Brain pericyte (primary cell): ENCODE measurements at regions not wholly inside any gene's neighbourhood (a gene's known extent, or its start where the extent isn't known, plus 50 kb on each side); places are given as distances from the start of the nearest gene placed in this dataset.

Experiments
- DNase-seq: peaks from one replicate; pipeline ENCODE4 v3.0.0-alpha.2; 2012; ENCODE audit warnings: low read depth, low spot score

- DNase-seq: no peak
Measured at GRCh38 chr2:238700506-238701340, 147.2 kb upstream of the TWIST2 start.

DNA sequence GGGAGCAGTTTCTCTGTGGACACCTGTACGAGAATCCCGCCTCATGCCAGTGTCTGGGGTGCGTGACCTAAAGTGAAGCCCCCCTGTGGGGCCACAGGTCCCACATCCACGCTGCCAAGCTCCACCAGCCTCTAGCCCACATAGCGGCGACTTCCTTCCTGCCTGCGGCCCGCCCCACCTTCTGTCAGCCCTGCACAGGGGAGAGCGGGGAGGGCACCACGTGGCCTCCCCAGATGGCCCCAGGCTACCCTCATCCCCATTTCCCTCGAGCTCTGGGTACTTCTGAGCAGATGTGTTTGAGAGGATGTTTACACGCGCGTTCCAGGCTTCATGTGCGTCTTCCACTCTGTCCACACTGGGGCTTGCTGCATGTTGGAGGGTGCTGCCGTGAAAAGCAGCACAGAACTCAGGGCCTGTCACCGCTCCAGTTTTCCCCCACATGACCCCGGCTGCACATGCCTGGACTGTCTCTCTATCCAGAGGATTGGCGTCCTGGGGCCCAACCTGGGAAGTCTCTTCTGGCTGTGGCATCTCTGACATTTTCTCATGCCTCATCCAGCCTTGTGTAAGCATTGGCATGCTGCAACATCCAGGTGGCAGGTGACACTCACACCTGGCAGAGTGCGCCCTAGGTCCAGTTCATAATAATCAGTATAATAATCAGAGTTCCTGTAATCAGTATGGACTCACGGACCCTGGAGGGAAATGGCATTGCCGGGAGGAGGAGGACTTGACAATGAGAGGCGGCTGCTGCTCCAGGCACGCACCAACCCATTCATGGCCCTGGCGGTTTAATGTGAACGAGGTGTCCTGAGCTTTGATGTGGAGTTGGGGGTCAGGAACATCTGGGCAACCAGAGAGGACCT is 146.3 kb upstream of the TWIST2 start:
- no peak for DNase-seq

- no peak for DNase-seq
Measured at GRCh38 chr2:238702276-238703052, 145.4 kb upstream of the TWIST2 start.

DNA sequence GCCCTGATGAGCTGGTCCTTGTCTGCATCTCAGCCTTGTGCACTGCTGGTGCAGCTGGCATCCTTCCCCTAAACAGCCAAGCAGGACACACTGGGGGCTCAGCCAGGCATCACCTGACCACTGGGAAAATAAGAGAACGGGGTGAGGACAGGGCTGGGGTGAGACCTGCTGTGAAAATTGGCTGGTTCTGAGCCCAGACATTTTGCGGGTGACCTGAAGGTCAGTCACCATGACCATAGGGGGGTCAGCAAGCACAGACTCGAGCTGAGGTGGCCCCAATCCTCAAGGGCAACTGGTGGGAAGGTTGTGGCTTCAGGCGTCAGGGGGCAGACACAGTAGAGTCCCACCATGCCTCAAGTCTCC is 144.9 kb upstream of the TWIST2 start:
- DNase-seq: no peak

DNA sequence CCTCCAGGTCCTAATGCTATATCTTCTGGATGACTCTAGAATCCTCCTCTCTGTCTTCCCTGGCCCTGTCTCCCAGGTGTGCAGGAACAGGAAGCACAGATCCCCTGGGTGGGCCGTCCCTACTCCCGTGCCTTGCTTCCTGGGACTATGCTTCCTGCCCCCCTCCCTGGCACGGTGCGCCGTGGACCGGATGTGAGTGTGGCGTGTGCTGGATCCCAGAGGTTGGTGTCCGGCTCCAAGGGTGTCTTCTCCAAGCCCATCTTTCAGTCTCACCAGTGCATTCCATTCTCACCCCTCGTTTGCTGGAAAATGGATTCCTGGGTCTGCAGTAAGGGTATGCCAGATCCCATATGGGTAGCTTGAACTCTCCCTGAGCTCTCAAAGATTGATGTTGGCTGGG is 144.4 kb upstream of the TWIST2 start:
- DNase-seq: no peak

GRCh38 chr2:238704471-238705225 is 143.2 kb upstream of the TWIST2 start:
- no peak for DNase-seq

DNA sequence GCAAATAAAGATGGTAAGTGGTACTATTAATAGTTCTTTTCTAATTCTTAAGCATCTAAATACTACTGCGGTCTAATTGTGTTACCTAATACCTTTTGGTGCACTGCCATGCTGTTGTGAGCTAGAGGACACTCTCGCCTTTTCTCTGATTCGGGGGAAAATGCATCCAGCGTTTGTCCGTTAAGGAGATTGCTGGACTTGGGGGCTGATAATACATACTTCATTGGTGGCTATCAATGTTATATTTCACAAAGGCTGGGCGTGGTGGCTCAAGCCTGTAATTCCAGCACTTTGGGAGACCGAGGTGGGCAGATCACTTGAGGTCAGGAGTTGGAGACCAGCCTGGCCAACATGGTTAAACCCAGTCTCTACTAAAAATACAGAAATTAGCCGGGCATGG is 141.7 kb upstream of the TWIST2 start:
- DNase-seq: no peak

DNA sequence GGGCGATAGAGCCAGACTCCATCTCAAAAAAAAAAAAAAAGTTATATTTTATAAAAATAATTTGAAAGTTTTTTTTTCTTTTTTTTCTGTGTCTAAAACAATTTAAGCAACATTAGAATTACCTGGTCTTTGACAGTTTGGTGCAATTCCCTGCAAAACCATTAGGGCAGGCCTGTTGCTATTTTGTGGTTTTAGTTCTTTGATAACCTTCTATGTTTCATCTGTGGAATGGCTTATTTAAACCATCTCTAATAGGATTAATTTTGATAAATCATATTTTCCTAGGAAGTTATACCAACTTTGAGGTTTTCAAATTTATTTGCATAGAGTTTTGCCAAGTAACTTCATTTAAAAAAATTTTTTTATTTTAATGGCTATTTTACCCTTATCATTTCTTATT is 141.2 kb upstream of the TWIST2 start:
- DNase-seq: no peak

GRCh38 chr2:238709325-238710025 is 138.4 kb upstream of the TWIST2 start:
- DNase-seq: no peak

DNA sequence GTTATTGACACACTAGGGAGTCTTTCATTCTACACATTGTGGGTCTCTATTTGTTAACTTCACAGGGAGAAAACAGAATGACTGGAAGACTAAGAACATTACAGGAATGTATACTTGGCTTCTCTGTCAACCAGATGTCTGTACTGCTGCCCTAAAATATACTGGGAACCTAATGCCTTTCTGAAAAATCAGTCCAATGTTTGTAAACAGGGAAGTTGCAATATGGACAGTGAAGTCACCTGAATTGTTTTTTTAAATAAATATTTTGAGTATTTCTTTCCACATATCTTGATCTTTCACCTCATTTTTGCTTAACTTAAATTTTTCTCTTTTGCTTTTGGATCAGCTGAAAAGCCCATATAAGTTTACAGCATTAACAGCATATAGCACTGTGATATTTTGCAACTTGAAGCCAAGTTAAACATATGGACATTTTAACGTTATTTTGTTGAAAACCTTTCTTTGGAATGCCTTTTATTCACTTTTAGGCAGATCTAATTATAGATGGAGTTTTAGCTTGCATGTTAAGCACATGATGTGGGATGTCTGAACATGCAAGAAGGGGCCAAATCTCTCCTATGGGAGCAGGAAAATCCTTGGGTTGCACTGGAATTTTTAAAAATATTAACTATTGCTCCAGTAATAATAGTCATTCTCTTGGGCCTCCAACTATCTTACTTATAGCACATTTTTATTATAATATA is 137.7 kb upstream of the TWIST2 start:
- no peak for DNase-seq

- DNase-seq: no peak
Measured at GRCh38 chr2:238710787-238711186, 137.1 kb upstream of the TWIST2 start.

GRCh38 chr2:238711346-238711745 is 136.5 kb upstream of the TWIST2 start:
- DNase-seq: no peak

DNA sequence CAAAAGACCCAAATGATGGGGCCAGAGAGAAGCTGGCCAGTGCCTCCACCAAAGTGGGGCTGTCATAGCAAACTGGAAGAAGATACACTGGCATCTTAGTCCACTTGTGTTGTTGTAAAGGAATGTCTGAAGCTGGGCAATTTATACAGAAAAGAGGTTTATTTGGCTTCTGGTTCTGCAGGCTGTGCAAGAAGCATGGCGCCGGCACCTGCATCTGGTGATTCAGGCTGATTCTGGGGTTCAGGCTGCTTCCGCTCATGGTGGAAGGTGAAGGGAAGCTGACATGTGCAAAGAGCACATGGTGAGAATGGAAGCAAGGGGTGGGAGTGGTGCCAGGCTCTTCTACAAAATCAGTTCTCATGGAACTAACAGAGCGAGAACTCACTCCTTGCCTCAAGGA is 135.9 kb upstream of the TWIST2 start:
- DNase-seq: no peak

GRCh38 chr2:238713198-238713826 is 134.6 kb upstream of the TWIST2 start:
- no peak for DNase-seq

- no peak for DNase-seq
Measured at GRCh38 chr2:238714038-238714528, 133.8 kb upstream of the TWIST2 start.

DNA sequence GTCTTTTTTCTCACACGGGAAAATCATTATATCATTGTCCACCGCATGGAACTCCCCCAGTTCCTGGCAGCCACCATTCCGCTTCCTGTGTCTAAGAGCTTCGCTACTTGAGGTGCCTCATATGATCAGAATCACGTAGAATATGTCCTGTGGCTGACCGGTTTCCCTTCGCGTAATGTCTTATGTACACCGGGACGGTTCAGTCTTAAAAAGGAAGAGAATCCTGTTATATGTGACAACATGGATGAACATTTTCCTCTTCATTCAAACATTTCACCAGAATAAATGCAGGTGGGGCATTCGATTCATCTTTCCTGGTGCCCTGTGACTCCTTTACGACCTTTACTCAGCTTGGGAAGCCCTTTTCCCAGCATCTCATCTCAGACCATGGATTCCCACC is 131.7 kb upstream of the TWIST2 start:
- no peak for DNase-seq

DNA sequence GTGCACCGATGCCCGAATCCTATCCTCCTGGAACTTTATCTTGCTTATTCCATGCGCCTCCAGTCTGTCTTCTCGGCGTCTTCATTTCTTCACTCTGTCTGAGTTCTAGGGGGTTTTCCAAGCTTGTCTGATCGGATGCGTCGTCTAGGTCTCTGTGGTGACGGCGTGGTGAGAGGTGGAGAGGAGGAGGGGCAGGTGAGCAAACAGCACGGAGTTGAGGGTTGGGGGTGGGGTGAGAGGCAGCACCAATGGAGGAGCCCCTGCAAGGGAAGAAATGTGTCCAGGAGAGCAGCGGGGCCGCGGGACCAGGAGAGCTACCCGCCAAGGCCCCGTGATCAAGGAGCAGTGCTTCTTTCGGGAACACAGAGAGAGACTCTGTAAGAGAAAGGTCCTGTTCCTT is 131.3 kb upstream of the TWIST2 start:
- no peak for DNase-seq

- DNase-seq: no peak
Measured at GRCh38 chr2:238717084-238717483, 130.8 kb upstream of the TWIST2 start.

DNA sequence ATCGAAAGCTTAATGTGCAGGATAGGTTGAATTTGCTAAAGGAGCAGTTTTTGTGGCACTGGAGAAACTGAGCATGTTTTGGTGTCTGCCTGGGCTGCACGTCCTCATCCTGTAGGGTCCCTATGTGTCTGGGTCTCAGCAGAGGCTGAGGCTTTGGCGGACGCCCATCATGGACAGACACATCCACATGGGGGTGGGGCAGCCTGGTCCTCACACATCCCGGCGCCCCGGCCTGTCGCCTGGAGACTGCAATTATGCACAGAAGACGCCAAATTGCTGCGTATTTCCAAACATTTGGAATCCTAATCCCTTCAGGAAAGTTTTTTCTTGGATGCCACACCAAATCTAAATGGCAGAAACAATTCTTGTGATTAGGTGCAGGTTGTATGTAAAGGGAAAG is 128.2 kb upstream of the TWIST2 start:
- DNase-seq: no peak
